Neural cell (in vitro differentiated cells): ENCODE measurements at regions not wholly inside any gene's neighbourhood (a gene's known extent, or its start where the extent isn't known, plus 50 kb on each side); places are given as distances from the start of the nearest gene placed in this dataset.

Experiments used
- CTCF ChIP-seq: fragments of 450-650 bp; IDR thresholded peaks from 2 replicates; pipeline ENCODE4 v1.5.1; 2014; ENCODE audit warnings: antibody characterized with exemption, mild to moderate bottlenecking, moderate library complexity; ENCODE audit not compliant: poor library complexity, severe bottlenecking
- EZH2 ChIP-seq: fragments of 200-600, 300-800 bp; shearing (Covaris generic), sonication (generic); IDR thresholded peaks from 2 replicates; pipeline ENCODE4 v1.6.1; 2014; ENCODE audit warnings: antibody characterized with exemption, low read length, borderline replicate concordance, mild to moderate bottlenecking; ENCODE audit not compliant: insufficient read depth, poor library complexity, severe bottlenecking
- MXI1 ChIP-seq: fragments of 450-650 bp; conservative IDR thresholded peaks from 2 replicates; pipeline ENCODE4 v1.6.1; 2014; ENCODE audit warnings: antibody characterized with exemption, mild to moderate bottlenecking; ENCODE audit not compliant: poor library complexity, severe bottlenecking
- POLR2AphosphoS5 ChIP-seq: IDR thresholded peaks from 2 replicates; pipeline ENCODE4 v1.6.1; 2012
- REST ChIP-seq: IDR thresholded peaks from 2 replicates; pipeline ENCODE4 v1.6.1; 2012; ENCODE audit warnings: borderline replicate concordance
- TAF1 ChIP-seq: IDR thresholded peaks from 2 replicates; pipeline ENCODE4 v1.6.1; 2012; ENCODE audit warnings: low read depth

- TF ChIP-seq CTCF, result no peak
- no peak for TF ChIP-seq EZH2
- no peak for TF ChIP-seq REST
- no peak for TF ChIP-seq MXI1
- no peak for TF ChIP-seq TAF1
- no peak for TF ChIP-seq POLR2AphosphoS5
Observed at GRCh38 chr2:143891879-143892308, 628.0 kb downstream of the ZEB2 start.
